Endodermal cell (in vitro differentiated cells): ENCODE measurements at regions not wholly inside any gene's neighbourhood (a gene's known extent, or its start where the extent isn't known, plus 50 kb on each side); places are given as distances from the start of the nearest gene placed in this dataset.

ENCODE experiments used
- DNase-seq: peaks from one replicate; pipeline ENCODE4 v3.0.0-alpha.2; 2017
- H3K27ac ChIP-seq: 2 replicates; pipeline ENCODE4 v1.5.1; 2013; ENCODE audit warnings: mild to moderate bottlenecking, low read depth, low read length, moderate library complexity
- H3K27me3 ChIP-seq: 2 replicates; pipeline ENCODE4 v1.6.1; 2013; ENCODE audit warnings: mild to moderate bottlenecking, low read length, moderate library complexity; ENCODE audit not compliant: insufficient read depth, control insufficient read depth, poor library complexity, severe bottlenecking
- H3K36me3 ChIP-seq: 2 replicates; pipeline ENCODE4 v1.7.0; 2013; ENCODE audit warnings: mild to moderate bottlenecking, low read length, moderate library complexity; ENCODE audit not compliant: control insufficient read depth, insufficient read depth
- H3K4me1 ChIP-seq: one replicate; pipeline ENCODE4 v1.7.0; 2013; ENCODE audit warnings: low read length; ENCODE audit not compliant: control insufficient read depth, insufficient read depth
- H3K4me3 ChIP-seq: 2 replicates; pipeline ENCODE4 v1.5.1; 2013; ENCODE audit warnings: mild to moderate bottlenecking, low read length, moderate library complexity
- H3K9ac ChIP-seq: 2 replicates; pipeline ENCODE4 v1.6.1; 2013; ENCODE audit warnings: mild to moderate bottlenecking, low read length, moderate library complexity; ENCODE audit not compliant: poor library complexity, severe bottlenecking; ENCODE audit errors: extremely low read depth
- H3K9me3 ChIP-seq: 2 replicates; pipeline ENCODE4 v1.6.1; 2013; ENCODE audit warnings: mild to moderate bottlenecking, low read length, moderate library complexity; ENCODE audit not compliant: control insufficient read depth
- H3K27ac Mint-ChIP-seq: 2 replicates; pipeline ENCODE4 v1.8.0; 2020; ENCODE audit warnings: mixed read lengths
- H3K27me3 Mint-ChIP-seq: 2 replicates; pipeline ENCODE4 v1.8.0; 2021; ENCODE audit warnings: mild to moderate bottlenecking, mixed read lengths; ENCODE audit not compliant: insufficient read depth
- H3K36me3 Mint-ChIP-seq: 2 replicates; pipeline ENCODE4 v1.8.0; 2020; ENCODE audit warnings: low read depth, mixed read lengths
- H3K4me1 Mint-ChIP-seq: 2 replicates; pipeline ENCODE4 v1.8.0; 2020; ENCODE audit warnings: mixed read lengths
- H3K4me3 Mint-ChIP-seq: 2 replicates; pipeline ENCODE4 v1.8.0; 2020; ENCODE audit warnings: mild to moderate bottlenecking, moderate library complexity, mixed read lengths
- H3K9me3 Mint-ChIP-seq: 2 replicates; pipeline ENCODE4 v1.8.0; 2020; ENCODE audit warnings: mild to moderate bottlenecking, mixed read lengths
- CTCF ChIP-seq: fragments of 200-600 bp; sonication (generic); conservative IDR thresholded peaks from 2 replicates; pipeline ENCODE4 v1.5.0; 2021; ENCODE audit warnings: antibody characterized with exemption, mild to moderate bottlenecking
- WGBS, 2 experiments: methylation state at CpG; one replicate each; pipeline versions ENCODE4 v1.1.5 to v1.1.7; 2013; ENCODE audit warnings: missing lambda C conversion rate in 2 of 2, mixed read lengths in 1 of 2; ENCODE audit not compliant: insufficient coverage in 1 of 2, insufficient read length in 1 of 2; 5-methylcytosine and 5-hydroxymethylcytosine counted together

GRCh38 chr12:76641073-76641472 lies 81.5 kb upstream of the OSBPL8 start:
- Mint-ChIP-seq H3K36me3 (no peaks in the 10 kb centered on the region), H3K27me3 (peaks cover 1% of the 10 kb centered on the region), H3K4me3 (no peak overlapping the region), H3K4me1 (peaks cover 7% of the 10 kb centered on the region), H3K27ac (no peak overlapping the region), H3K9me3 (peaks cover 3% of the 10 kb centered on the region)
- WGBS, 2 experiments, result 91% methylated on average over 1 of the region's 1 CpG; no CpG with 5 or more reads in 1 of the 2 experiments
- Histone ChIP-seq H3K9me3 (no peaks in the 10 kb centered on the region), H3K4me1 (no peaks in the 10 kb centered on the region), H3K36me3 (no peaks in the 10 kb centered on the region), H3K27me3 (no peaks in the 10 kb centered on the region), H3K27ac (no peak overlapping the region), H3K9ac (no peak overlapping the region), H3K4me3 (no peak overlapping the region)
- no peak for DNase-seq
- TF ChIP-seq CTCF, result no peak

- no peak overlapping the region for H3K4me3 ChIP-seq
- no peak for TF ChIP-seq CTCF
- H3K9me3 ChIP-seq, result no peaks in the 10 kb centered on the region
- H3K36me3 ChIP-seq, result no peaks in the 10 kb centered on the region
- Mint-ChIP-seq H3K9me3 (peaks cover 3% of the 10 kb centered on the region), H3K27ac (no peak overlapping the region), H3K4me1 (no peaks in the 10 kb centered on the region), H3K4me3 (no peak overlapping the region), H3K27me3 (peaks cover 3% of the 10 kb centered on the region), H3K36me3 (no peaks in the 10 kb centered on the region)
- H3K27me3 ChIP-seq, result no peaks in the 10 kb centered on the region
- no peak overlapping the region for H3K27ac ChIP-seq
- H3K4me1 ChIP-seq, result no peaks in the 10 kb centered on the region
- no peak for DNase-seq
- 97 to 98% methylated on average over 2 of the region's 2 CpGs for WGBS, 2 experiments
- no peak overlapping the region for H3K9ac ChIP-seq
Observed at GRCh38 chr12:76641961-76642360, 82.4 kb upstream of the OSBPL8 start.

GRCh38 chr12:76643438-76643837 lies 83.9 kb upstream of the OSBPL8 start:
- H3K27ac ChIP-seq, result no peak overlapping the region
- no peaks in the 10 kb centered on the region for H3K36me3 ChIP-seq
- H3K9ac ChIP-seq, result no peak overlapping the region
- Mint-ChIP-seq H3K4me1 (no peaks in the 10 kb centered on the region), H3K27me3 (peaks cover 3% of the 10 kb centered on the region), H3K9me3 (peaks cover 3% of the 10 kb centered on the region), H3K36me3 (no peaks in the 10 kb centered on the region), H3K4me3 (no peak overlapping the region), H3K27ac (no peak overlapping the region)
- TF ChIP-seq CTCF, result no peak
- H3K4me3 ChIP-seq, result no peak overlapping the region
- H3K27me3 ChIP-seq, result no peaks in the 10 kb centered on the region
- DNase-seq, result no peak
- no peaks in the 10 kb centered on the region for H3K4me1 ChIP-seq
- no peaks in the 10 kb centered on the region for H3K9me3 ChIP-seq
